ENCODE measurements at regions not wholly inside any gene's neighbourhood (a gene's known extent, or its start where the extent isn't known, plus 50 kb on each side); places are given as distances from the start of the nearest gene placed in this dataset.

GRCh38 chr5:74365723-74366122 is 274.8 kb downstream of the ENC1 start:
- Mint-ChIP-seq H3K9me3 (peaks cover 8% of the 10 kb centered on the region), H3K4me1 (ENCODE audit: unreplicated experiment) (peaks cover 14% of the 10 kb centered on the region), H3K4me3 (no peak overlapping the region), H3K27me3 (no peaks in the 10 kb centered on the region), H3K36me3 (no peaks in the 10 kb centered on the region), H3K27ac (no peak overlapping the region)
- TF ChIP-seq CTCF (conservative IDR thresholded peaks at IDR 0.05), result no peak
- no peak for DNase-seq (ENCODE audit: extremely low spot score, unreplicated experiment)

GRCh38 chr5:74364507-74364906 is 276.0 kb downstream of the ENC1 start:
- peaks cover 8% of the 10 kb centered on the region for H3K9me3 Mint-ChIP-seq
- H3K4me1 Mint-ChIP-seq (ENCODE audit: unreplicated experiment), result peaks cover 8% of the 10 kb centered on the region
- no peaks in the 10 kb centered on the region for H3K36me3 Mint-ChIP-seq
- no peak overlapping the region for H3K27ac Mint-ChIP-seq
- TF ChIP-seq CTCF (conservative IDR thresholded peaks at IDR 0.05), result no peak
- no peak overlapping the region for H3K4me3 Mint-ChIP-seq
- no peaks in the 10 kb centered on the region for H3K27me3 Mint-ChIP-seq
- no peak for DNase-seq (ENCODE audit: extremely low spot score, unreplicated experiment)

DNA sequence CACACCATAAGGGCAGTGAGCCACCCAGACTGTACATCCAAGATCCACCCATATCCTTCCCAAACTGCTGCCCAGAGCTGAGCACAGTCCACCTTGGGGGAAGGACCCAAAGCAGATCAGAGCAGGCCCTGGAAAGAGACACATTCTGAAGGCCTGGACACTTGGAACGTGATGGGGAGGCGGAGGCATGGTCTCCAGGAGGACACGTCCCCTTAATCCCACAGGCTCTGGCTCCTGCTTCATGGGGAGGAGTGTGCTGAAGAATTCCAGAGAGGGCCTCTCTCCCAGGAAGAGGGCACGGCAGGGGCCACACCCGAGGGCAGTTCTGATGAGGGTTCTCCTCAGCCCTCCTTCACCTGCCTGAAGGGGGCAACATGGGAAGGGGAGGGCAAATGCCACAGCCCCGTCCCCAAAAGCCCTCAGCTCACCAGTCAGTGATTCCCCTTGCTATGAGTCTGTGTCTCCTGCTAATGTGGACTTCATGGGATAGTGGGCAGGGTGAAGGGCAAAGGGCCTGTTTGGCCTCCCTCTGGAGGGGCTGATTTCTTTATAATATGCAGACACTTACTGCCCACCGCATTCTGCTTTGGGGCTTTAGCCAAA is 276.8 kb downstream of the ENC1 start:
- Mint-ChIP-seq H3K27ac (no peak overlapping the region), H3K4me3 (no peak overlapping the region), H3K27me3 (no peaks in the 10 kb centered on the region), H3K36me3 (no peaks in the 10 kb centered on the region), H3K4me1 (ENCODE audit: unreplicated experiment) (peaks cover 8% of the 10 kb centered on the region), H3K9me3 (peaks cover 8% of the 10 kb centered on the region)
- TF ChIP-seq CTCF (conservative IDR thresholded peaks at IDR 0.05), result no peak
- no peak for DNase-seq (ENCODE audit: extremely low spot score, unreplicated experiment)

DNA sequence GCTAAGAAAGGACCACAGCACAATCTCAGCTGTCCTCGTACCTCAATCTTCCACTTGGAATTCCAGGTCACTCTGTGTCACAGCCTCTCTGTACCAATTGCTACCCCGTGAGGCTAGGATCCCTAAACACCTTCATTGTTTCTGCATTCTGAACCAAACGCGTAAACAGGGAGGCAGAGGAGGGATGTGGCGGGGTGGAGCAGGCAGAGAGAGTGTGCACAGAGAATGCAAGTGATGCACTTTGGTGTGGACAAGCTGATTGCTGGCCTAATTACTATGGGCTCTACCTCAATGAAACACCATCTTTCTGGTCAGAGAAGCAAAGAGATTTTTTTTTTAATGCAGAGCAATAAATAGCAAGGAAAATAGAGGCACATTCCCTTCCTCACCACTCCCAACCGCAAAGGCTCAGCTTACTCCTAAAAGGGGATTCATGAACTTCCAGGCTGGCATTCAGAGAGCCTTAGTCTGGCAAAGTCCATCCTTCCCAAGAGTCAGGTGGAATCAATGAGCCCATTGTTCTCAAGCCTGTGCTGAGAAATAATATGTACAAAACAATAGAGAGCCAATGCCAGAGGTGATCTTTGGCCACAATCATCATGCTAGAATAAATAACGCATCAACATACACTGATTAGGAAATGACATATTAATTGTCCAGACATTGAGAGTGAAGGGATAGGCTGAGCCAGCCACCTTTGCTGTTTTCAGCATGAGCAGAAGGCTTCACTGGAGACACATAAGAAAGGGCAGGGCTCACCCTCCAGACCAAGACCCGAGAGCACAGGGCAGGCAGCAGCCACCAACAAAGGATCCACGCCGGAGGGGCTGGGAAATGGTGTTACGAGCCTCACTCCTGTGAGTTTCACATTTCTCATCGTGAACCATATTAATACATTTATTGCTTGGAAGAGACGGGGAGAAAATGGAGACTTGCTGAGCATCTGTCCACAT is 278.8 kb downstream of the ENC1 start:
- no peak for TF ChIP-seq CTCF (conservative IDR thresholded peaks at IDR 0.05)
- Mint-ChIP-seq H3K27ac (no peak overlapping the region), H3K4me3 (no peak overlapping the region), H3K4me1 (ENCODE audit: unreplicated experiment) (peaks cover 4% of the 10 kb centered on the region), H3K27me3 (no peaks in the 10 kb centered on the region), H3K36me3 (no peaks in the 10 kb centered on the region), H3K9me3 (peaks cover 8% of the 10 kb centered on the region)
- no peak for DNase-seq (ENCODE audit: extremely low spot score, unreplicated experiment)

GRCh38 chr5:74360535-74361210 is 279.9 kb downstream of the ENC1 start:
- Mint-ChIP-seq H3K4me3 (no peak overlapping the region), H3K27ac (no peak overlapping the region), H3K4me1 (ENCODE audit: unreplicated experiment) (peaks cover 10% of the 10 kb centered on the region), H3K36me3 (no peaks in the 10 kb centered on the region), H3K9me3 (peaks cover 4% of the 10 kb centered on the region), H3K27me3 (no peaks in the 10 kb centered on the region)
- DNase-seq (ENCODE audit: extremely low spot score, unreplicated experiment), result no peak
- TF ChIP-seq CTCF (conservative IDR thresholded peaks at IDR 0.05), result no peak

Measured in type B pancreatic cell (in vitro differentiated cells).